Ovary (tissue), 7 donors: ENCODE measurements at regions not wholly inside any gene's neighbourhood (a gene's known extent, or its start where the extent isn't known, plus 50 kb on each side); places are given as distances from the start of the nearest gene placed in this dataset.
"Not testable (repeated sequence)": the region's sequence is repeated elsewhere in the genome, so short reads cannot be mapped to it uniquely, and the experiment has no call there.

Source experiments
- DNase-seq, 5 donors: peaks; one replicate each; pipeline ENCODE4 v3.0.0-alpha.2; 2019 to 2020
- H3K27ac ChIP-seq, 2 donors: fragments of 200-600 bp; one replicate each; pipeline versions ENCODE4 v1.5.1 to v1.8.0; 2019 to 2022
- H3K27me3 ChIP-seq: fragments of 200-600 bp; one replicate; pipeline ENCODE4 v1.8.0; 2022
- H3K36me3 ChIP-seq: fragments of 200-600 bp; sonication (generic); one replicate; pipeline ENCODE4 v1.5.1; 2019
- H3K4me1 ChIP-seq: one replicate; pipeline ENCODE4 v1.8.1; 2013; ENCODE audit warnings: mild to moderate bottlenecking, moderate library complexity; ENCODE audit not compliant: insufficient read depth
- H3K4me3 ChIP-seq: fragments of 200-600 bp; sonication (generic); one replicate; pipeline ENCODE4 v1.5.1; 2017
- H3K9me3 ChIP-seq, 2 donors: fragments of 200-600 bp in 1 of 2; sonication (generic) in 1 of 2; one replicate each; pipeline versions ENCODE4 v1.5.1 to v1.8.1; 2013 to 2019; ENCODE audit warnings: mild to moderate bottlenecking in 1 of 2, moderate library complexity in 1 of 2
- EP300 ChIP-seq: sonication (generic); formaldehyde crosslinking; IDR thresholded peaks from one replicate; pipeline ENCODE4 v1.6.1; 2017; ENCODE audit warnings: antibody characterized with exemption
- POLR2A ChIP-seq: fragments of 450-650 bp; IDR thresholded peaks from one replicate; pipeline ENCODE4 v1.6.1; 2017; ENCODE audit warnings: antibody characterized with exemption, mild to moderate bottlenecking, moderate library complexity
- WGBS, 3 donors: extraction: QIAGEN DNeasy Blood & Tissue Kit in 1 of 3; methylation state at CpG; one replicate each; pipeline versions ENCODE4 v1.1.5 to v1.1.7; 2013 to 2017; 5-methylcytosine and 5-hydroxymethylcytosine counted together
- intact Hi-C, 4 donors: fragments of 100-400 bp; cut with DNase I; formaldehyde crosslinking; loops; one replicate each; pipeline versions ENCODE4 v1.11.0 to v1.15.1; 2022 to 2023
- TF ChIP-seq, protein P1 (sequence below), 3 donors: fragments of 450-650 bp in 2 of 3; fragments of 200-600 bp in 1 of 3; IDR thresholded peaks; one replicate each; pipeline versions ENCODE4 v1.5.1 to v1.8.0; 2016 to 2022; ENCODE audit warnings: antibody characterized with exemption in 3 of 3, mild to moderate bottlenecking in 1 of 3
- donor health status: DM: no; HTN: no; CAD: no; lungs with moderate emphysema.
- donor health status: DM: no; HTN: no; CAD: no.
- donor health status: Bipolar disorder and iron deficiency.
- donor health status: DM: no; HTN: no; CAD: no.
- donor health status: DM: yes; HTN: yes; CAD: no.

DNA sequence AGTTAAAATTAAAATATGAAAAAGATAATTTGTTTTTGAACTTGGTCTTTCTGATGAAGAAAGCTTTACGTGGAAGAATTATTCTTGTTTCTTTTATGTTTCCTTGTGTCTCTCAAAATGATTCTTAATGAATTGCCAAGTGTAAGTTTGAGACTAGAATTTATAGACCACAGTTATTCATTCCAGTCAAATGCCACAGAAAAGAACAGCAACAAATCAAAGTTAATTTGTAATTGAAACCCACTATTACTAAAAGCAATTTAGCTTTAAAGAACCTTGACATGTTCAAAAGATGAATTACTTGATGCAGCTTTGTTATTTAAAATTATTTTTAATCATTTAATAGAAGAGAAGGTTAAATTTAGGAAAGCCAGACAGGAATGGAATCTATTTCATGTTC lies 1277.7 kb upstream of the NUDT12 start:
- no peak for DNase-seq
- no peak for TF ChIP-seq EP300
- no peak for TF ChIP-seq POLR2A
- TF ChIP-seq, protein P1, sequence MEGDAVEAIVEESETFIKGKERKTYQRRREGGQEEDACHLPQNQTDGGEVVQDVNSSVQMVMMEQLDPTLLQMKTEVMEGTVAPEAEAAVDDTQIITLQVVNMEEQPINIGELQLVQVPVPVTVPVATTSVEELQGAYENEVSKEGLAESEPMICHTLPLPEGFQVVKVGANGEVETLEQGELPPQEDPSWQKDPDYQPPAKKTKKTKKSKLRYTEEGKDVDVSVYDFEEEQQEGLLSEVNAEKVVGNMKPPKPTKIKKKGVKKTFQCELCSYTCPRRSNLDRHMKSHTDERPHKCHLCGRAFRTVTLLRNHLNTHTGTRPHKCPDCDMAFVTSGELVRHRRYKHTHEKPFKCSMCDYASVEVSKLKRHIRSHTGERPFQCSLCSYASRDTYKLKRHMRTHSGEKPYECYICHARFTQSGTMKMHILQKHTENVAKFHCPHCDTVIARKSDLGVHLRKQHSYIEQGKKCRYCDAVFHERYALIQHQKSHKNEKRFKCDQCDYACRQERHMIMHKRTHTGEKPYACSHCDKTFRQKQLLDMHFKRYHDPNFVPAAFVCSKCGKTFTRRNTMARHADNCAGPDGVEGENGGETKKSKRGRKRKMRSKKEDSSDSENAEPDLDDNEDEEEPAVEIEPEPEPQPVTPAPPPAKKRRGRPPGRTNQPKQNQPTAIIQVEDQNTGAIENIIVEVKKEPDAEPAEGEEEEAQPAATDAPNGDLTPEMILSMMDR (IDR thresholded peaks at IDR 0.05): no peak
- no peaks in the 10 kb centered on the region for H3K9me3 ChIP-seq
- H3K27me3 ChIP-seq: no peaks in the 10 kb centered on the region
- no peaks in the 10 kb centered on the region for H3K36me3 ChIP-seq
- no peaks in the 10 kb centered on the region for H3K4me1 ChIP-seq
- H3K27ac ChIP-seq: no peak overlapping the region
- H3K4me3 ChIP-seq: no peak overlapping the region
- WGBS, 3 donors: 44 to 57% (median 49%) methylated on average over 1 of the region's 1 CpG
- intact Hi-C loops: no loop called here

DNA sequence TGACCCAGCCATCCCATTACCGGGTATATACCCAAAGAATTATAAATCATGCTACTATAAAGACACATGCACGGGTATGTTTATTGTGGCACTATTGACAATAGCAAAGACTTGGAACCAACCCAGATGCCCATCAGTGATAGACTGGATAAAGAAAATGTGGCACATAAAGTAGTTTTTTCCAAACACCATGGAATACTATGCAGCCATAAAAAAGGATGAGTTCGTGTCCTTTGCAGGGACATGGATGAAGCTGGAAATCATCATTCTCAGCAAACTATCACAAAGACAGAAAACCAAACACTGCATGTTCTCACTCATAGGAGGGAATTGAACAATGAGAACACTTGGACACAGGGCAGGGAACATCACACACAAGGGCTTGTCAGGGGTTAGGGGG lies 1268.9 kb upstream of the NUDT12 start:
- H3K36me3 ChIP-seq, H3K4me3 ChIP-seq, H3K27ac ChIP-seq, H3K27me3 ChIP-seq, H3K9me3 ChIP-seq, H3K4me1 ChIP-seq, intact Hi-C loops, DNase-seq: not testable (repeated sequence)
- WGBS, 3 donors: 96 to 97% (median 96%) methylated on average over 3 of the region's 3 CpGs

DNA sequence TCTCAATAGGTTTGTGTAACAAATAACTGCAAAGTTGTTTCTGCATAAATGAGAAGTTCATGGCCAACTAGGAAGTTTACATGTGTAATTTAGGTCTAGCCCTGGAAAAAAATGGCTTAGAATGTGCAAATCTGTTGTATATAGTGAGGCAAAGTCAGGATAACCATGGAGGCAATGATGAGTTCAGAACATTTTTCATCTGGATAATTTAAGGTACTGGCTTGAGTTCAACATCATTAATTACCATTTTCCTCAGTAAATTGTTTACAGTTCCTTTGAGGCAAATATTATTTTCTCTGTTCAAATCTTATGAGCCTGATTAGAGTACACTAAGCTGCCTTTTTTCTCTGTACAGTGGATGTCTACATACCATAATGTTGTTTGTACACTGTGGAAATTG lies 1259.0 kb upstream of the NUDT12 start:
- Histone ChIP-seq H3K27me3 (no peaks in the 10 kb centered on the region), H3K4me1 (no peaks in the 10 kb centered on the region), H3K36me3 (no peaks in the 10 kb centered on the region), H3K9me3 (no peaks in the 10 kb centered on the region), H3K4me3 (no peak overlapping the region), H3K27ac (no peak overlapping the region)
- intact Hi-C loops: no loop called here
- TF ChIP-seq POLR2A (no peak), EP300 (no peak)
- TF ChIP-seq, protein P1 (IDR thresholded peaks at IDR 0.05): no peak
- no peak for DNase-seq

DNA sequence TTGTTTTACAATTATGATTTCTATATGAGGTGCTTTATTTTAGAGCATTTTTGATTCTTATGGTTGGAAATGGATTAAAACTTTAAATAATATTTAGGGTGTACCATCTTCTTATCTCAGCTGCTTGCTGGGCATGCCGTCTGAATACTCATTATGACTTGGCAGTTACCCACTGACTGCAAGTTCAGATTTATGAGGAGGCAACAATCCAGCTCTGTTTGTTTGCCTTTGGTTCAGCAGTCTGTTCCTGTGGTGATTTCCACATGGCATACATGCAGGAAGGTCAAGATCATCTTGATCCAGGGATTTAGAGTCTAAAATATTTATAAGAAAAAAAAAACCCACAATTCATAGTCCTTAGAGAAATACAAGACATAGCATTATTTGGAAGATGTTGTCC lies 1254.5 kb upstream of the NUDT12 start:
- intact Hi-C loops: no loop called here
- Histone ChIP-seq H3K9me3 (no peaks in the 10 kb centered on the region), H3K27ac (no peak overlapping the region), H3K27me3 (no peaks in the 10 kb centered on the region), H3K4me3 (no peak overlapping the region), H3K36me3 (no peaks in the 10 kb centered on the region), H3K4me1 (no peaks in the 10 kb centered on the region)
- no peak for DNase-seq
- 33 to 46% (median 36%) methylated on average over 1 of the region's 1 CpG for WGBS, 3 donors
- no peak for TF ChIP-seq EP300
- TF ChIP-seq, protein P1 (IDR thresholded peaks at IDR 0.05): no peak
- no peak for TF ChIP-seq POLR2A

GRCh38 chr5:104815212-104815611 lies 1252.6 kb upstream of the NUDT12 start:
- DNase-seq: no peak
- Histone ChIP-seq H3K27ac (no peak overlapping the region), H3K27me3 (no peaks in the 10 kb centered on the region), H3K4me1 (no peaks in the 10 kb centered on the region), H3K4me3 (no peak overlapping the region), H3K9me3 (no peaks in the 10 kb centered on the region), H3K36me3 (no peaks in the 10 kb centered on the region)
- WGBS, 3 donors: 4 to 5% (median 4%) methylated on average over 1 of the region's 1 CpG
- intact Hi-C loops: no loop called here
- TF ChIP-seq EP300 (no peak), POLR2A (no peak)
- TF ChIP-seq, protein P1 (IDR thresholded peaks at IDR 0.05): no peak
